K562 (cell line): ENCODE measurements at regions not wholly inside any gene's neighbourhood (a gene's known extent, or its start where the extent isn't known, plus 50 kb on each side); places are given as distances from the start of the nearest gene placed in this dataset.

Source experiments
- ATAC-seq: fragments of 200-7000 bp; cut with Tn5 transposase; 3 replicates; pipeline ENCODE4 v1.9.1; 2020; ENCODE audit warnings: moderate library complexity
- BruUV-seq: library from RNA; stranded (reverse); fragments of 400-500 nt; replicated peaks from 2 replicates; lab custom pipeline; 2021; lab: Mats Ljungman, UMichigan
- CTCF ChIA-PET: fragments of 300-600 bp; formaldehyde crosslinking; extraction: SDS; loops from one replicate; lab custom pipeline; 2021; ENCODE audit warnings: low intra/inter-chr PET ratio; lab: Yijun Ruan, JAX
- POLR2A ChIA-PET: fragments of 300-600, 350-650 bp; sonication (Branson Sonifier 250); formaldehyde crosslinking; extraction: SDS; loops from one replicate; lab custom pipeline; 2021; ENCODE audit warnings: antibody characterized with exemption, inconsistent platforms; lab: Yijun Ruan, JAX
- DNase-seq, 4 experiments: peaks; one replicate each; pipeline versions ENCODE4 v3.0.0 to v3.0.0-alpha.2; 2011 to 2018; ENCODE audit warnings: low spot score in 3 of 4, mixed read lengths in 3 of 4; ENCODE audit errors: extremely low read depth in 1 of 4
- FAIRE-seq: peaks from 2 replicates; lab custom pipeline; 2011; peaks lifted over from hg19 to GRCh38; lab: Jason Lieb, UNC
- H2AFZ ChIP-seq: 2 replicates; pipeline ENCODE4 v1.6.0; 2011; ENCODE audit warnings: low read depth, low read length, control low read depth, inconsistent platforms
- H3K27ac ChIP-seq: fragments of 200-600 bp; 3 replicates; pipeline ENCODE4 v1.8.0; 2011; ENCODE audit warnings: low read depth, mild to moderate bottlenecking, control low read depth, inconsistent platforms, low read length, moderate library complexity, mixed read lengths; ENCODE audit errors: extremely low read depth
- H3K27me3 ChIP-seq, 2 experiments: fragments of 300-600 bp in 1 of 2; 2 replicates in 1 of 2; 3 replicates in 1 of 2; pipeline versions ENCODE4 v1.6.0 to v1.8.0; 2011; ENCODE audit warnings: inconsistent platforms in 2 of 2, low read length in 2 of 2, mild to moderate bottlenecking in 1 of 2, mixed read lengths in 1 of 2, moderate library complexity in 1 of 2; ENCODE audit not compliant: control insufficient read depth in 2 of 2, insufficient read depth in 2 of 2
- H3K36me3 ChIP-seq: fragments of 300-600 bp; 3 replicates; pipeline ENCODE4 v1.8.0; 2011; ENCODE audit warnings: mild to moderate bottlenecking, low read length, inconsistent platforms; ENCODE audit not compliant: control insufficient read depth, insufficient read depth
- H3K4me1 ChIP-seq, 2 experiments: fragments of 200-600 bp in 1 of 2; replicated peaks in 1 of 2; 2 replicates in 1 of 2; 3 replicates in 1 of 2; pipeline versions ENCODE4 v1.5.1 to v1.8.0; 2011; ENCODE audit warnings: inconsistent platforms in 2 of 2, low read length in 2 of 2, mild to moderate bottlenecking in 1 of 2, mixed read lengths in 1 of 2, moderate library complexity in 1 of 2; ENCODE audit not compliant: control insufficient read depth in 2 of 2, insufficient read depth in 2 of 2
- H3K4me2 ChIP-seq: 2 replicates; pipeline ENCODE4 v1.6.1; 2011; ENCODE audit warnings: low read length, control low read depth, inconsistent platforms, mixed read lengths; ENCODE audit not compliant: insufficient read depth
- H3K4me3 ChIP-seq: fragments of 200-600 bp; sonication (generic), shearing (Covaris generic); 2 replicates; pipeline ENCODE4 v1.5.1; 2016; ENCODE audit warnings: control low read depth, inconsistent platforms
- H3K79me2 ChIP-seq: fragments of 200-600 bp; 3 replicates; pipeline ENCODE4 v1.8.0; 2011; ENCODE audit warnings: low read length, inconsistent platforms; ENCODE audit not compliant: control insufficient read depth, insufficient read depth
- H3K9ac ChIP-seq, 2 experiments: 2 replicates each; pipeline versions ENCODE4 v1.6.0 to v1.6.1; 2011; ENCODE audit warnings: low read depth in 2 of 2, low read length in 2 of 2, control low read depth in 1 of 2, inconsistent platforms in 1 of 2, mild to moderate bottlenecking in 1 of 2, mixed read lengths in 1 of 2; ENCODE audit not compliant: insufficient read depth in 1 of 2
- H3K9me1 ChIP-seq: one replicate; pipeline ENCODE4 v1.6.0; 2011; ENCODE audit warnings: inconsistent platforms, mild to moderate bottlenecking, low read length, moderate library complexity; ENCODE audit not compliant: control insufficient read depth, insufficient read depth
- H3K9me3 ChIP-seq: replicated peaks from 2 replicates; pipeline ENCODE4 v1.5.1; 2011; ENCODE audit warnings: low read depth, low read length, inconsistent platforms; ENCODE audit not compliant: control insufficient read depth, insufficient read depth
- H4K20me1 ChIP-seq: replicated peaks from 2 replicates; pipeline ENCODE4 v1.6.1; 2011; ENCODE audit warnings: low read length, inconsistent platforms, mixed read lengths; ENCODE audit not compliant: control insufficient read depth, insufficient read depth
- ADNP ChIP-seq: fragments of 200-800 bp; sonication (Bioruptor generic); IDR thresholded peaks from 2 replicates; pipeline ENCODE4 v1.6.1; 2016; ENCODE audit warnings: missing genetic modification characterization, missing compliant biosample characterization
- BRD4 ChIP-seq: fragments of 200-600 bp; sonication (generic); IDR thresholded peaks from 2 replicates; pipeline ENCODE4 v1.6.1; 2017; ENCODE audit warnings: inconsistent platforms
- FOXK1 ChIP-seq: sonication (generic); formaldehyde crosslinking; IDR thresholded peaks from 2 replicates; pipeline ENCODE4 v1.8.0; 2022; ENCODE audit warnings: missing genetic modification reagents, mild to moderate bottlenecking, borderline replicate concordance
- GTF2F1 ChIP-seq: IDR thresholded peaks from 2 replicates; pipeline ENCODE4 v1.6.1; 2011; ENCODE audit warnings: low read depth, low read length, improper control_type of control experiment
- RAD51 ChIP-seq: fragments of 450-650 bp; IDR thresholded peaks from 2 replicates; pipeline ENCODE4 v1.7.1; 2016; ENCODE audit warnings: low read depth, mild to moderate bottlenecking, borderline replicate concordance
- RBM14 ChIP-seq: fragments of 200-400 bp; formaldehyde crosslinking; IDR thresholded peaks from 2 replicates; pipeline ENCODE4 v1.6.1; 2018; ENCODE audit warnings: low read depth, mild to moderate bottlenecking, low read length, moderate library complexity, borderline replicate concordance; ENCODE audit not compliant: insufficient read depth
- RBM25 ChIP-seq: fragments of 200-400 bp; formaldehyde crosslinking; IDR thresholded peaks from 2 replicates; pipeline ENCODE4 v1.6.1; 2018; ENCODE audit warnings: low read length, low read depth, moderate library complexity; ENCODE audit not compliant: severe bottlenecking
- TCF7 ChIP-seq: sonication (generic); IDR thresholded peaks from 2 replicates; pipeline ENCODE4 v1.6.1; 2016; ENCODE audit warnings: antibody characterized with exemption, borderline replicate concordance
- USF2 ChIP-seq: sonication (generic); formaldehyde crosslinking; IDR thresholded peaks from 2 replicates; pipeline ENCODE4 v1.5.0; 2020; ENCODE audit warnings: missing genetic modification reagents
- ZBTB11 ChIP-seq, 3 experiments: fragments of 200-800 bp in 1 of 3; fragments of 250-450 bp in 1 of 3; fragments of 450-650 bp in 1 of 3; sonication (Bioruptor Pico) in 1 of 3; sonication (Bioruptor generic) in 1 of 3; formaldehyde crosslinking in 1 of 3; IDR thresholded peaks; 2 replicates each; pipeline versions ENCODE4 v1.6.1 to v1.8.0; 2016 to 2022; ENCODE audit warnings: mild to moderate bottlenecking in 2 of 3, missing genetic modification characterization in 2 of 3, missing compliant biosample characterization in 1 of 3, moderate library complexity in 1 of 3
- ZNF830 ChIP-seq: fragments of 250-450 bp; sonication (Bioruptor Pico); IDR thresholded peaks from 2 replicates; pipeline ENCODE4 v1.5.0; 2021; ENCODE audit warnings: mild to moderate bottlenecking
- WGBS: fragments of 100-300 bp; shearing (Covaris generic); methylation state at CpG from one replicate; pipeline ENCODE4 v1.1.6; 2016; ENCODE audit warnings: low coverage, mixed read lengths; ENCODE audit not compliant: insufficient coverage; ENCODE audit errors: missing lambda C conversion rate; 5-methylcytosine and 5-hydroxymethylcytosine counted together
- in situ Hi-C: fragments of 300-500 bp; cut with MboI; formaldehyde crosslinking; loops from 4 replicates; pipeline ENCODE4 v1.15.0; 2018; ENCODE audit warnings: inconsistent platforms, mixed read lengths
- intact Hi-C: fragments of 100-400 bp; cut with micrococcal nuclease; formaldehyde crosslinking; loops from 2 replicates; pipeline ENCODE4 v1.14.2; 2022
- TF ChIP-seq, protein P1 (sequence below): sonication (generic); formaldehyde crosslinking; IDR thresholded peaks from 2 replicates; pipeline ENCODE4 v1.9.0; 2022; ENCODE audit warnings: mild to moderate bottlenecking, missing genetic modification reagents

GRCh38 chr14:85911044-85911443 lies 381.1 kb downstream of the FLRT2 start:
- 13% methylated on average over 2 of the region's 2 CpGs for WGBS
- ChIA-PET POLR2A (no interaction called here), CTCF (no interaction called here)
- intact Hi-C loops = no loop called here
- ATAC-seq (no peak), FAIRE-seq (no peak), DNase-seq (no peak)
- Histone ChIP-seq H3K9me1 (no peaks in the 10 kb centered on the region), H2AFZ (no peak overlapping the region), H3K9ac (no peak overlapping the region), H3K4me2 (no peak overlapping the region), H3K79me2 (no peaks in the 10 kb centered on the region), H4K20me1 (no peaks in the 10 kb centered on the region), H3K27ac (no peak overlapping the region), H3K27me3 (no peaks in the 10 kb centered on the region), H3K9me3 (no peaks in the 10 kb centered on the region), H3K4me1 (no peaks in the 10 kb centered on the region), H3K4me3 (no peak overlapping the region), H3K36me3 (no peaks in the 10 kb centered on the region)
- no peak for TF ChIP-seq ZNF830
- no peak for TF ChIP-seq BRD4
- no peak for TF ChIP-seq GTF2F1
- no peak for TF ChIP-seq TCF7
- TF ChIP-seq ZBTB11 (CRISPR knock-in tag; IDR thresholded peaks at IDR 0.05) = no peak
- no peak for TF ChIP-seq ADNP (tag)
- TF ChIP-seq FOXK1 (CRISPR knock-in tag) = no peak
- TF ChIP-seq, protein P1, sequence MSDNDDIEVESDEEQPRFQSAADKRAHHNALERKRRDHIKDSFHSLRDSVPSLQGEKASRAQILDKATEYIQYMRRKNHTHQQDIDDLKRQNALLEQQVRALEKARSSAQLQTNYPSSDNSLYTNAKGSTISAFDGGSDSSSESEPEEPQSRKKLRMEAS (CRISPR knock-in tag) = no peak
- TF ChIP-seq RAD51 = no peak
- no peak for TF ChIP-seq RBM25
- no peak for TF ChIP-seq USF2 (CRISPR knock-in tag)
- TF ChIP-seq RBM14 = no peak
- BruUV-seq = no TSS peak
- in situ Hi-C loops = no loop called here
